Stimulated activated naive CD8-positive, alpha-beta T cell treated with anti-CD3 and anti-CD28 coated beads, Interleukin-15, Interleukin-2, amounts not matched to agents 100 ng/mL and 50 ng/mL, for 24 hours (primary cell): ENCODE measurements at regions not wholly inside any gene's neighbourhood (a gene's known extent, or its start where the extent isn't known, plus 50 kb on each side); places are given as distances from the start of the nearest gene placed in this dataset.
A peak's percentile ranks its signal among the peaks of the same experiment; 100 is the strongest.

ENCODE experiments used
- H3K27ac Mint-ChIP-seq: one replicate; pipeline ENCODE4 v1.8.0; 2021; ENCODE audit warnings: mild to moderate bottlenecking, mixed read lengths
- H3K27me3 Mint-ChIP-seq: one replicate; pipeline ENCODE4 v1.8.0; 2021; ENCODE audit warnings: mixed read lengths
- H3K36me3 Mint-ChIP-seq: one replicate; pipeline ENCODE4 v1.8.0; 2021; ENCODE audit warnings: low read depth, mixed read lengths
- H3K4me1 Mint-ChIP-seq: one replicate; pipeline ENCODE4 v1.8.0; 2021; ENCODE audit warnings: low read depth, mixed read lengths
- H3K4me3 Mint-ChIP-seq: one replicate; pipeline ENCODE4 v1.8.0; 2021; ENCODE audit warnings: mild to moderate bottlenecking, mixed read lengths
- H3K9me3 Mint-ChIP-seq: one replicate; pipeline ENCODE4 v1.8.0; 2021; ENCODE audit warnings: mixed read lengths

DNA sequence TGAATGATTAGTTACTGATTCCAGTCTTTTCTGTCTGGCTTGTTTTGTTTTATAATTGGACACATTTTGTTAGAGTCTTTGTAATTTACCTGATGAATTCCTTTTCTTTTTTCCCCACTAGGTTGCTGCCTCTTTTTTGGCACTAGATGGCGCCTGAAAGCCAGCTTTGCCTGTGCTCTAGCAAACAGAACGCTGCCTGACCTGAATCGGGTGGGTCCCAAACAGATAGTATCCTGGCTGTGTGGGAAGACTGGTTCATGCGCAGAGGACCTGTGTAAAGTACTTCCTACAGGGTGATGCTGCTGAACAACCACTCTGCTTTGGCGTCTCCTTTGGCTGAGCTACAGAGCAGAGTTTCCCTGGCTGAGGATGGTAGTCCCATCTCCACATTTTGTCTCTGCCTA lies 288.2 kb downstream of the IKZF2 start:
- Mint-ChIP-seq H3K36me3 (peaks cover 4% of the 10 kb centered on the region), H3K4me3 (no peak overlapping the region), H3K9me3 (peaks cover 18% of the 10 kb centered on the region), H3K4me1 (no peaks in the 10 kb centered on the region), H3K27ac (no peak overlapping the region), H3K27me3 (no peaks in the 10 kb centered on the region)

DNA sequence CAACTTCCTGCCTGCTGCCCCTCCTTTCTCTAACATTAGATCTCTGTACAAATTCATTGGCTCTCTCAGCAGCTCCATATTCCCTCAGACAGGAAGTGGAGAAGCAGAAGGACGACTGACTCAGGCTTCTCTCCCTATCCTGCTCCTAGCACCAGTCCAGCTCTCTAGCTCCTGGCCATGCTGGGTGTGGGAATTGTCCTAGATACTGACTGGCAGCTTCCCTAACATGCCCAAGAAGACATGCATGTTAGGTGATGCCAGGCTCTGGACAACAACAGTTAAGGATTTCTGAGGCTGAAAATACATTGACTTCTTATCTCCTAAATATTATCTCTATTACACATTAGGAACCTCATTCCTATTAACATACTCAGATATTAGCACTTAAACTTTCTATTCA lies 292.9 kb downstream of the IKZF2 start:
- Mint-ChIP-seq H3K27ac (no peak overlapping the region), H3K9me3 (peaks cover 11% of the 10 kb centered on the region), H3K4me1 (no peaks in the 10 kb centered on the region), H3K27me3 (no peaks in the 10 kb centered on the region), H3K4me3 (no peak overlapping the region), H3K36me3 (peaks cover 4% of the 10 kb centered on the region)

DNA sequence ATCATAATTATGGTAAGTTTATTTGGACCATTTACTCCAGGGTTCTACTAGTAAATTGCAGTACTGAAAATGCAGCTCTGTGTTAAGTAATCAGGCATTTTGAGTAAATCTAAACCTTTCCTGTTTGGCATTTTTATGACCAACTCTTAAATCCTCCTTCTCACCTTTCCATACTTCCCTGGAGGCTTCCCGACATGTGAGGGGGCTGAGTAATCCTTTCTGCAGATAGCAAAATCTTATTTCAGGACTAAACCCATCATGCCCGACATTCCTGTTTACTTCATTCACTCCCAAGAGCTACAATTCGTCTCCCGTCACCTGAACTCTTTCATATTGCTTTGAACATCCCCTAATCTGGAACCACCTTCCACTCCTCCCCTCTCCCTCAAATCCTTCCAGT lies 296.6 kb downstream of the IKZF2 start:
- Mint-ChIP-seq H3K36me3 (no peaks in the 10 kb centered on the region), H3K9me3 (peaks cover 5% of the 10 kb centered on the region)

DNA sequence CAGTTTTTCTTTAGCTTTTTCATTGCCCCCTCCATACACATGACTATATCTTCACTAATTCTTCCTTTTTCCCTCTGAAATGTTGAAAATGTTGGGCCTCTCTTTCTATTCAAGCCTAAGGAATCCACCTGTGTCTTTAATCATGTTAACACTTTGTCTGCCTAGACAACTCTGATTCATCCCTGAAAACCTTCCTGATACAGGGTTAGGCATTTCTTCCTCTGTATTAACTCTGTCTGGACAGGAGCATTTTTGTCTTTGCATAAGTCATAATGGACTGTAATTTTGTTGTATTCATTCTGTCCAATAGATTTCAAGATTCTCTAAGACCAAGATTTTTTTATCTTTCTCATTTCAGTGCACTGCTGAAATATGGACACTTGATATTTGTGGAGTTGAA lies 297.3 kb downstream of the IKZF2 start:
- Mint-ChIP-seq H3K4me1 (no peaks in the 10 kb centered on the region), H3K4me3 (no peak overlapping the region), H3K36me3 (no peaks in the 10 kb centered on the region), H3K9me3 (peaks cover 5% of the 10 kb centered on the region), H3K27ac (no peak overlapping the region), H3K27me3 (no peaks in the 10 kb centered on the region)

More for the DNA sequence above, 296.6 kb downstream of the IKZF2 start:
- no peak overlapping the region for H3K4me3 Mint-ChIP-seq
- no peak overlapping the region for H3K27ac Mint-ChIP-seq
- no peaks in the 10 kb centered on the region for H3K4me1 Mint-ChIP-seq
- no peaks in the 10 kb centered on the region for H3K27me3 Mint-ChIP-seq

DNA sequence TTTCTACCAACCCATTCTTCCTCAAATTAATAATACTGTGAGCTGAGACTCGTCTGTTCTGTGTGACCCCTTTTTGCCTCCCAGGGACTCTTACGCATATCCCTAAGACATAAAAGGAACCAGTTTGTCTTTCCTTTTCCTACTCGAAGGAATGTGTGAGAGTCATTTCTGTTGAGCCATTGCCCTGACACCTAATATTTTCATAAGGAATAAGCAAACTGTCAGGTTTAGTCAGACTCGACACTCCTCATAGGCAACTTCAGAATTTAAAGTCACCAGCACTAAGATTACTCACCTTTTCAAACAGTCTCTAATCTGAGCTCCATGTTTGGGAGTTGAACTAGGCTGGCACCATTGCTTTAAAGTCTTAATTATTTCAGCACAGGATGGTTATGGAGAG lies 305.5 kb downstream of the IKZF2 start:
- H3K36me3 Mint-ChIP-seq: no peaks in the 10 kb centered on the region
- H3K27me3 Mint-ChIP-seq: peaks cover 7% of the 10 kb centered on the region
- no peak overlapping the region for H3K27ac Mint-ChIP-seq
- peaks cover 7% of the 10 kb centered on the region for H3K9me3 Mint-ChIP-seq
- H3K4me1 Mint-ChIP-seq: peaks cover 8% of the 10 kb centered on the region
- no peak overlapping the region for H3K4me3 Mint-ChIP-seq

DNA sequence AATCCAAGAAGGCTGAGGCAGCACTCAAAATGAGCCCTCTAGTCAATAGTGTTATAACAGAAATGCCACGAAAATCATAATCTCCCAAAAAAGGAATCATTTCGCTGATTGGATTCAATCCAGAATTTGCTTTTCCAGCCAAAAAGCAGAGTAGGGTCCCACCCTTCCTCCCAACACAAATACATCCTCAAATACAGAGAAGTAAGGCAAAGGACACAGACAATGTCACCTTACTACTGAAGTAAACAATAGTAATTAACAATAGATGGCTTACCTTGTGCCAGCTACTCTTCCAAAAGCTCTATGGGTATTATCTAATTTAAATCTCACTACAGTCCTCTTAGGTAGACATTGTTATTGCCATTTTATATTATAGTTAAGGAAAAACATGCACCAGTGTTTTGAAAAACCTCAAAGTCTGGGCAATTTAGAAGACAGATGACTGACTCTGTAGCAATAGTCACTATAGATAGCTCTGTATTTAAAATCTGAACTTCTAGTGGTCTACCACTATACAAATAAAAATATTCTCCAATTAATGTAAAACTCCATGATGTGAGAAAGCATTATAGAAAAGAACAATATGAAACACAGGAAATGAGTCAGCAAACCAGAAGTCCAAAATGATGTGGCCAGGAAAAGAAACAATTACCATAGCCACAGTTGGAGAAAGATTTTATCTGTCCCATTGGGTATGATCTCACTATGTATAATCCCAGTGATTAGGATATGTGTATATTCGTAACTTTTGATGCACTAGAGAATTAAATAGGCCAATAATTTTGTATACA lies 305.0 kb upstream of the ERBB4 start:
- no peak overlapping the region for H3K27ac Mint-ChIP-seq
- H3K4me1 Mint-ChIP-seq: peaks cover 8% of the 10 kb centered on the region
- no peaks in the 10 kb centered on the region for H3K36me3 Mint-ChIP-seq
- H3K27me3 Mint-ChIP-seq: peaks cover 7% of the 10 kb centered on the region
- peaks cover 7% of the 10 kb centered on the region for H3K9me3 Mint-ChIP-seq
- H3K4me3 Mint-ChIP-seq: no peak overlapping the region

DNA sequence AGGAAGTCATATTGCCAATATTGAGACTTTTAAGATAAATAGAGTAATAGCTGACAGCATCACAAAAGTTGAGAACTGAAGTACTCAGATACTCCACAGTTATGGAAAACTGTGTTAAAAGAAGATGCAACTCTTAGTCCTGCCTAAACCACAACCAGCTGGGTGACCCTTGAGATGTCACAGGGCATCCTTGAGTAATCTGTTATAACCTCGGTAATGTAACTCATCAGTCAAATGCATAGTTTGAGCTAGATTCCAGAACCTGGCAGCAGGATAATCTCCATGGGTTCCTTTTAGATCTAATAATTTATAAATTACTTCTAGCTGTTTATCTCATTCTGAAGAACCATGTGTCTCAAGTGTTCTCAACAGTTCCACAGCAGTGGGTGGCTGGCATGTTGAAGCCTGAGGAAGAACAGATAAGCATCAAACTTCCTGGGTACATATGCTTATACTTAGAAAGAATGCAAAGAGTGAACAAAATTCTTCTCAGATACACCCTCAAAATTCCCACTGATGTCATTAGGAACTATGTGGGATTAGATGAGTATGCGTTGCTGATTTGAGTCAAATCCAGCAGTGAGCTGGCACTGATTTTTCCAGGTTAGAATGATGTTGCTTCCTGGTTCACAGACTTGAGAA lies 304.1 kb upstream of the ERBB4 start:
- Mint-ChIP-seq H3K36me3 (no peaks in the 10 kb centered on the region), H3K4me1 (peaks cover 8% of the 10 kb centered on the region), H3K9me3 (peaks cover 7% of the 10 kb centered on the region), H3K4me3 (no peak overlapping the region), H3K27ac (no peak overlapping the region), H3K27me3 (peaks cover 7% of the 10 kb centered on the region)

DNA sequence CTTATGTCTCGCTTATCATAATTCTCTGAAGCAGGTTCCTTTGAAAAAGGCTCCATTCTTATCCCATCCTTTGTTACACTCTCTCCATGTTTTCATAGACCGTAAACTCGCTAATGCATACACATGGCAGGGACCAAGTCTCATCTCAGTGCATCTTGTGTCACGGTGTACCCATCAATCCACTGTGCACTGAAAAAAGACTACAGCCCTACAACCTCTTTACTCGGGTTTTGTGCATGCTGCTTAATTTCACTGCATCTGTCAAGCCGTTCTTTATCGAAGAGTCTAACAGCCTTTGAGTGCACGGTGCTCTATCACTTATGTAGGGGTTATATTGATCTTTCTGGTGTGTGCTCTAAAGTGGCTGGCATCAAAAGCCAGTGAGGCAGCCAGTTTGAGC lies 302.9 kb upstream of the ERBB4 start:
- H3K9me3 Mint-ChIP-seq: peaks cover 7% of the 10 kb centered on the region
- H3K27me3 Mint-ChIP-seq: peaks cover 7% of the 10 kb centered on the region
- H3K4me3 Mint-ChIP-seq: no peak overlapping the region
- no peak overlapping the region for H3K27ac Mint-ChIP-seq
- no peaks in the 10 kb centered on the region for H3K36me3 Mint-ChIP-seq
- H3K4me1 Mint-ChIP-seq: peaks cover 8% of the 10 kb centered on the region

DNA sequence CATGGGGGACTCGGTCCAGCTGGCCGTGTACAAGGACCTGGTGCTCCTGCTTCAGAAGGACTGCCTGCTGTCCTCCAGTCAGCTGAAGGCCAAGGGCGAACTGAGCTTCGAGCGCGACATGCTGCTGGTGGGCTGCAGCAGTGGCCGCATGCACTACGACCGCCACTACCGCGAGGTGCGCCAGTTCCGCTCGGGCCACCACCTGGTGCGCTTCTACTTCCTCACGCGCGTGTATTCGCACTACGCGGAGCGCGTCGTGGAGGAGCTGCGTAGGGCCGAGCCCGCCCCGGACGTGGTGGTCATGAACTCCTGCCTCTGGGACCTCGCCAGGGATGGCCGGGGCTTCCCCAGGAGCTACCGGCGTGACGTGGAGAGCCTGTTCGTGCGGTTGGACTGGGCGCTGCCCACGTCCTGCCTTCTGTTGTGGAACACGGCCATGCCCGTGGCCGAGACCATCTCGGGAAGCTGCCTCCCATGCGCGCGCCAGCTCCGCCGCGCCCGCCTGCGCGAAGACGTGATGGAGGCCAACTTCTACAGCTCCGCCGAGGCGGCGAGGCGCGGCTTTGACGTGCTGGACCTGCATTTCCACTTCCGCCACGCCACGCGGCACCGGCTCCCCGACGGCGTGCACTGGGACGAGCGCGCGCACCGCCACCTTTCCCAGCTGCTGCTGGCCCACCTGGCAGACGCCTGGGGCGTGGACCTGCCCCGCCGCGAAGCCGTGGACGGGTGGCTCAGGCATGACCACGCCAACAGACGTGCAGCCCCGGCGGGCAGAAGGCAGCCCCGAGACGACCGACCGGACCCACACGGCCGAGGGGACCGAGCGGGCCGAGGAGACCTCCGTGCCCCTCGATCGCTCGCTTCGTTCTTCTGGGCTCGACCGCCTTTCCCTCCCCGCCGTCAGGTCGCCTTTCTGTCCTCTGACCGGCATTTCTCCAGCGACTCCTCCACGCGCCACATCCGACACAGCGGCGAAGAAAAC lies 293.9 kb upstream of the ERBB4 start:
- Mint-ChIP-seq H3K27me3 (no peaks in the 10 kb centered on the region), H3K36me3 (peaks cover 6% of the 10 kb centered on the region), H3K9me3 (no peaks in the 10 kb centered on the region), H3K4me3 (no peak overlapping the region), H3K27ac (no peak overlapping the region), H3K4me1 (no peaks in the 10 kb centered on the region)

DNA sequence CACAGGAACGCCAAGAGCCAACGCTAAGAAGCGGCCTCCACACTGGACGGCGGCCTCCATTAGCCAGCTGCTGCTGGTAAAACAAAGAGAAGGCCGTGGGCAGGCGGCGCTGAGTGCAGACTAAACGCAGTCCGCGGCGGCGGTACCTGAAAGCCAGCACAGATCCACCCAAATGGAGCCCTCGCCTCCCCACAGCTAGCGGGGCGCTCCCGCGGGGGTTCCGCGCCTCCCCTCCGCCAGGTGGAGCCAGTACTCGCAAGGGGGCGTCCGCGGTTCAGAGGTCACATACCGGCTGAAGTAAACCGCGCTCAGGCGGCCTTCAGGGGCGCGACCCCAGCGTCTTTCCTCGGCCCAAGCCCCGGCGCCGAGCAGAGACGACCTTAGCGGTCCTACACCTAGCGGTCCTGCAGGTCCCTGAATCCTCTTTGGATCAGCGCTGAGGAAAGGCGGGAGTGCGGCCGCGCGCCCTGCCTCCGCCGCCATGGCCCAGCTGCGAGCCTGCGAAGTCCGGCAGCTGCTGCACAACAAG lies 293.1 kb upstream of the ERBB4 start:
- no peak overlapping the region for H3K4me3 Mint-ChIP-seq
- no peaks in the 10 kb centered on the region for H3K4me1 Mint-ChIP-seq
- H3K36me3 Mint-ChIP-seq: peaks cover 6% of the 10 kb centered on the region
- no peak overlapping the region for H3K27ac Mint-ChIP-seq
- H3K9me3 Mint-ChIP-seq: peaks cover 3% of the 10 kb centered on the region
- H3K27me3 Mint-ChIP-seq: no peaks in the 10 kb centered on the region

DNA sequence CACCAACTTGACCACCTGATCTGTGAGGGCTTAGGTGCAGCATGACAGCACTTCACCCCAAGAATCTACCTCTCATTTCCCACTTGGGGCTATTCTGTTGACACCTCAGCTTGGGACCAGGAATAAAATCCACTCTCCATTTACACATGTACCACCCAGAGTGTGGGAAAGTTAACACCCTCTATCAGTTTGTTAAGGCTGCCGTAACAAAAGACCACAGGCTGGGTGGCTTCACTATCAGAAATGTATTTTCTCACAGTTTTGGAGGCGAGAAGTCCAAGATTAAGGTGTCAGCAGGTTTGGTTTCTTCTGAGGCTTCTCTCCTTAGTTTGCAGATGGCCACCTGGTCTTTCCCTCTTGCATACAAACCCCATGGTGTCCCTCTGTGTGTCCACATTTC lies 277.7 kb upstream of the ERBB4 start:
- H3K36me3 Mint-ChIP-seq: no peaks in the 10 kb centered on the region
- no peak overlapping the region for H3K4me3 Mint-ChIP-seq
- peaks cover 8% of the 10 kb centered on the region for H3K4me1 Mint-ChIP-seq
- H3K27me3 Mint-ChIP-seq: peaks cover 7% of the 10 kb centered on the region
- no peaks in the 10 kb centered on the region for H3K9me3 Mint-ChIP-seq
- H3K27ac Mint-ChIP-seq: no peak overlapping the region

DNA sequence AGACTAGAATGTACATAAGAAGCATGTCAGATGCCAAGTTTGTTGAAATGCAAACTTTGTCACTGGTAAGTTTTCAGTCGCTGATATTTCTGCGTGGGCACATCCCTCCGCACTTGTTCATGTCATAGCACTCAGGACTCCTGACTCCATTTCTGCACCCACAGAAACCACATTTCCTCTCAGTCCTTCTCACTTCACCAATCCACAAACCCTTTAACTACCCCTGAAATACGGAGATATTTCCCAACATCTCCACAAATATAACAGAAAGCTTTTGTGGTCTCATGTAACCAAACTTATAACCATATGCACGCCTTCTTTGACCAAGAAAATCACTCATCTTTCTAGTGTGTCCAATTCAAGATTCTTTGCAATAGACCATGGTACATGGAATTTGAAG lies 276.9 kb upstream of the ERBB4 start:
- peak overlapping the region; percentile 24 for H3K4me3 Mint-ChIP-seq
- H3K27me3 Mint-ChIP-seq: peaks cover 7% of the 10 kb centered on the region
- H3K36me3 Mint-ChIP-seq: no peaks in the 10 kb centered on the region
- H3K4me1 Mint-ChIP-seq: peaks cover 8% of the 10 kb centered on the region
- H3K9me3 Mint-ChIP-seq: no peaks in the 10 kb centered on the region
- no peak overlapping the region for H3K27ac Mint-ChIP-seq

DNA sequence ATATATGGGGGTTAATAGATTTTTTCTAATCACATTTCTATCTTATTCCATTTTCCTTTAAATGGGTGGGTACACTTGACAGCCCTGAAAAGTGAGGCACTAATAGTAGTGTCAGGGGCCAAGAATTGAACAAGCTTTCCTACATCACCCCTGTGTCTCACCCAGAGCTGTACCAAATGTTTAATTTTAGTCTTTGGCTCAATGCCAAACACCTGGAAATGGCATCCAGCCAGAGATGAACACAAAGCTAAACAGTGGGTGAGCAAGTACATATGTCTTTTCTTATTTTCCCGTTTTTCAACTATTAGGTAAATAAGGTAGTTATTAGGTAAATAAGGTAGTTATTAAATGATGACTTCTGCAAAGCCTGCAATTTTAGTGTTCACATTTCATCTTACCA lies 276.3 kb upstream of the ERBB4 start:
- peaks cover 8% of the 10 kb centered on the region for H3K4me1 Mint-ChIP-seq
- peaks cover 7% of the 10 kb centered on the region for H3K27me3 Mint-ChIP-seq
- no peak overlapping the region for H3K4me3 Mint-ChIP-seq
- no peaks in the 10 kb centered on the region for H3K9me3 Mint-ChIP-seq
- no peak overlapping the region for H3K27ac Mint-ChIP-seq
- no peaks in the 10 kb centered on the region for H3K36me3 Mint-ChIP-seq

DNA sequence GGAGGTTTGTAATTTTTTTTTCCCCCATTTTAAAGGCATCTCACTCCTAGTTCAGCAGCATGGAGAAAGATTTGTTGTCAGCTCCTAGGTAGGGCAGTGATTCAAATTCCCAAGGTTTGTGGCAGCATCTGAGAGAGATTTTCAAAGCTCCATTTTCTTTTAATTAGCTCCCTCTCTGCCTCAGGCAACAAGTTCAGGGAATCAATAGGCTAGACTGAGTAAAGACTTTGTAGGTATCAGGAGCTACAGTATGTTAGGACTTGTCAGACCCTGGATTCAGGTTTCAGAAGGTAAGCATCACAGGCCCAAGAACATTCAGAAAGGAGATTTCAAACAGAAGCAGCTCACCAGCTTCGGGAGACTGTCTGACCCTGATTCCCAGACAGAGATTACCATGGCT lies 273.3 kb upstream of the ERBB4 start:
- peaks cover 8% of the 10 kb centered on the region for H3K4me1 Mint-ChIP-seq

More for the DNA sequence above, 273.3 kb upstream of the ERBB4 start:
- Mint-ChIP-seq H3K4me3 (no peak overlapping the region), H3K9me3 (no peaks in the 10 kb centered on the region), H3K27ac (no peak overlapping the region), H3K36me3 (no peaks in the 10 kb centered on the region), H3K27me3 (peaks cover 1% of the 10 kb centered on the region)
